Fibroblast of lung (primary cell): ENCODE measurements at regions not wholly inside any gene's neighbourhood (a gene's known extent, or its start where the extent isn't known, plus 50 kb on each side); places are given as distances from the start of the nearest gene placed in this dataset.
A peak's percentile ranks its signal among the peaks of the same experiment; 100 is the strongest.

Experiments used
- DNase-seq, 2 donors: peaks; one replicate each; pipeline versions ENCODE4 v3.0.0 to v3.0.0-alpha.2; 2010; ENCODE audit warnings: low read depth in 2 of 2
- H2AFZ ChIP-seq: 2 replicates; pipeline ENCODE4 v1.5.1; 2012; ENCODE audit warnings: low read length, control low read depth, inconsistent platforms
- H3K27ac ChIP-seq: 2 replicates; pipeline ENCODE4 v1.5.1; 2011; ENCODE audit warnings: low read length, control low read depth; ENCODE audit not compliant: insufficient read depth
- H3K27me3 ChIP-seq: 2 replicates; pipeline ENCODE4 v1.5.1; 2011; ENCODE audit warnings: mild to moderate bottlenecking, low read length; ENCODE audit not compliant: control insufficient read depth, insufficient read depth
- H3K36me3 ChIP-seq: 2 replicates; pipeline ENCODE4 v1.5.1; 2011; ENCODE audit warnings: low read length; ENCODE audit not compliant: control insufficient read depth, insufficient read depth
- H3K4me1 ChIP-seq: 2 replicates; pipeline ENCODE4 v1.5.1; 2011; ENCODE audit warnings: low read length; ENCODE audit not compliant: control insufficient read depth, insufficient read depth; ENCODE audit errors: extremely low read depth
- H3K4me2 ChIP-seq: 2 replicates; pipeline ENCODE4 v1.5.1; 2011; ENCODE audit warnings: low read length, control low read depth; ENCODE audit not compliant: insufficient read depth; ENCODE audit errors: extremely low read depth
- H3K4me3 ChIP-seq, 4 experiments: fragments of 200-600 bp in 1 of 4; sonication (generic) in 1 of 4; replicated peaks in 1 of 4; 2 replicates each; pipeline ENCODE4 v1.5.1; 2011 to 2016; ENCODE audit warnings: low read length in 4 of 4, low read depth in 3 of 4, mild to moderate bottlenecking in 3 of 4, control low read depth in 2 of 4, inconsistent platforms in 1 of 4, mixed read lengths in 1 of 4; ENCODE audit not compliant: insufficient read depth in 1 of 4; ENCODE audit errors: control extremely low read depth in 1 of 4
- H3K79me2 ChIP-seq: 2 replicates; pipeline ENCODE4 v1.5.1; 2012; ENCODE audit warnings: mild to moderate bottlenecking, low read length, inconsistent platforms; ENCODE audit not compliant: control insufficient read depth, insufficient read depth
- H3K9ac ChIP-seq: 2 replicates; pipeline ENCODE4 v1.5.1; 2011; ENCODE audit warnings: mild to moderate bottlenecking, low read length, control low read depth; ENCODE audit not compliant: insufficient read depth
- H3K9me3 ChIP-seq: 2 replicates; pipeline ENCODE4 v1.5.1; 2012; ENCODE audit warnings: low read depth, low read length; ENCODE audit not compliant: control insufficient read depth, insufficient read depth
- H4K20me1 ChIP-seq: 2 replicates; pipeline ENCODE4 v1.5.1; 2011; ENCODE audit warnings: low read length; ENCODE audit not compliant: control insufficient read depth, insufficient read depth; ENCODE audit errors: extremely low read depth
- CTCF ChIP-seq, 2 donors: IDR thresholded peaks in 1 of 2; conservative IDR thresholded peaks in 1 of 2; 1 replicate in 1 of 2; 2 replicates in 1 of 2; pipeline ENCODE4 v1.5.1; 2011 to 2012; ENCODE audit warnings: low read length in 2 of 2, control low read depth in 1 of 2, inconsistent platforms in 1 of 2, low read depth in 1 of 2, mild to moderate bottlenecking in 1 of 2
- EZH2 ChIP-seq: IDR thresholded peaks from 2 replicates; pipeline ENCODE4 v1.5.1; 2012; ENCODE audit warnings: low read length, control low read depth, mild to moderate bottlenecking; ENCODE audit errors: missing control alignments

- H3K9me3 ChIP-seq, result no peaks in the 10 kb centered on the region
- H4K20me1 ChIP-seq, result no peaks in the 10 kb centered on the region
- no peak overlapping the region for H3K4me2 ChIP-seq
- no peak overlapping the region for H3K9ac ChIP-seq
- no peaks in the 10 kb centered on the region for H3K36me3 ChIP-seq
- H3K27ac ChIP-seq, result no peak overlapping the region
- peak overlapping the region; percentile 11 for H2AFZ ChIP-seq
- H3K27me3 ChIP-seq, result no peaks in the 10 kb centered on the region
- H3K4me1 ChIP-seq, result no peaks in the 10 kb centered on the region
- DNase-seq, result no peak
- H3K4me3 ChIP-seq, result no peak overlapping the region
- H3K79me2 ChIP-seq, result no peaks in the 10 kb centered on the region
- TF ChIP-seq EZH2 (no peak), CTCF (conservative IDR thresholded peaks at IDR 0.05 in 1 of 2, IDR thresholded peaks at IDR 0.05 in 1 of 2; ENCODE audit: low read depth in 1 of 2, low read length in 2 of 2) (no peak)
Measured at GRCh38 chr12:19055589-19055988, 73.9 kb upstream of the PLEKHA5 start.

- TF ChIP-seq EZH2 (no peak), CTCF (conservative IDR thresholded peaks at IDR 0.05 in 1 of 2, IDR thresholded peaks at IDR 0.05 in 1 of 2; ENCODE audit: low read depth in 1 of 2, low read length in 2 of 2) (no peak)
Measured at GRCh38 chr12:19058235-19059021, 71.1 kb upstream of the PLEKHA5 start.

GRCh38 chr12:19064713-19065112, 64.8 kb upstream of the PLEKHA5 start:
- no peak for DNase-seq
- no peaks in the 10 kb centered on the region for H3K79me2 ChIP-seq
- no peak overlapping the region for H3K9ac ChIP-seq
- no peak overlapping the region for H2AFZ ChIP-seq
- no peak overlapping the region for H3K27ac ChIP-seq
- no peaks in the 10 kb centered on the region for H4K20me1 ChIP-seq
- no peaks in the 10 kb centered on the region for H3K4me1 ChIP-seq
- TF ChIP-seq EZH2 (no peak), CTCF (conservative IDR thresholded peaks at IDR 0.05 in 1 of 2, IDR thresholded peaks at IDR 0.05 in 1 of 2; ENCODE audit: low read depth in 1 of 2, low read length in 2 of 2) (no peak)
- H3K4me3 ChIP-seq, result no peak overlapping the region
- H3K27me3 ChIP-seq, result no peaks in the 10 kb centered on the region
- H3K4me2 ChIP-seq, result no peak overlapping the region
- no peaks in the 10 kb centered on the region for H3K9me3 ChIP-seq
- H3K36me3 ChIP-seq, result no peaks in the 10 kb centered on the region

More at GRCh38 chr12:19058235-19059021, 71.1 kb upstream of the PLEKHA5 start:
- Histone ChIP-seq H3K36me3 (no peaks in the 10 kb centered on the region), H2AFZ (peak overlapping the region; percentile 89), H3K4me1 (no peaks in the 10 kb centered on the region), H3K4me2 (peak overlapping the region; percentile 49), H3K9me3 (no peaks in the 10 kb centered on the region), H3K4me3 (no peak overlapping the region), H3K27me3 (no peaks in the 10 kb centered on the region), H3K9ac (no peak overlapping the region), H3K79me2 (no peaks in the 10 kb centered on the region), H3K27ac (no peak overlapping the region), H4K20me1 (no peaks in the 10 kb centered on the region)
- peak in 1 of 2 donors; percentile 33 for DNase-seq
